ENCODE measurements at regions not wholly inside any gene's neighbourhood (a gene's known extent, or its start where the extent isn't known, plus 50 kb on each side); places are given as distances from the start of the nearest gene placed in this dataset.

GRCh38 chr14:40113671-40114070, 681.4 kb upstream of the FBXO33 start:
- H3K27ac ChIP-seq (ENCODE audit: low read depth, low read length) = no peak overlapping the region
- H3K79me2 ChIP-seq (ENCODE audit: control insufficient read depth, insufficient read depth, low read length, poor library complexity) = no peaks in the 10 kb centered on the region
- H3K9ac ChIP-seq (ENCODE audit: low read length) = no peak overlapping the region
- H3K4me1 ChIP-seq (ENCODE audit: control insufficient read depth in 1 of 2, insufficient read depth in 2 of 2, low read length in 2 of 2) = no peaks in the 10 kb centered on the region
- no peak overlapping the region for H3K18ac ChIP-seq (ENCODE audit: low read length)
- no peak overlapping the region for H4K8ac ChIP-seq (ENCODE audit: low read depth, low read length)
- no peak overlapping the region for H4K12ac ChIP-seq (ENCODE audit: low read depth, low read length)
- H4K91ac ChIP-seq (ENCODE audit: low read depth, low read length) = no peak overlapping the region
- H3K4me3 ChIP-seq (ENCODE audit: low read depth, low read length) = no peak overlapping the region
- no peak overlapping the region for H2BK120ac ChIP-seq (ENCODE audit: insufficient read depth, low read length, poor library complexity)
- no peaks in the 10 kb centered on the region for H3K79me1 ChIP-seq (ENCODE audit: low read length)
- no peaks in the 10 kb centered on the region for H3K27me3 ChIP-seq (ENCODE audit: insufficient read depth, low read length)
- no peak for DNase-seq
- no peaks in the 10 kb centered on the region for H3K9me3 ChIP-seq (ENCODE audit: insufficient read depth, low read depth, low read length)
- H2BK12ac ChIP-seq (ENCODE audit: low read length) = no peak overlapping the region
- no peak overlapping the region for H3K4me2 ChIP-seq (ENCODE audit: low read length)
- no peak overlapping the region for H3K4ac ChIP-seq (ENCODE audit: low read depth, low read length)
- H3K23ac ChIP-seq (ENCODE audit: low read length) = no peak overlapping the region
- no peak overlapping the region for H3K14ac ChIP-seq (ENCODE audit: low read length)
- H2AK5ac ChIP-seq (ENCODE audit: low read length) = no peak overlapping the region
- no peak overlapping the region for H2AFZ ChIP-seq (ENCODE audit: insufficient read depth, low read length, poor library complexity)
- H3K36me3 ChIP-seq (ENCODE audit: control insufficient read depth in 1 of 2, insufficient read depth in 2 of 2, low read length in 2 of 2) = no peaks in the 10 kb centered on the region
- no peak overlapping the region for H2BK5ac ChIP-seq (ENCODE audit: low read depth, low read length, poor library complexity)

GRCh38 chr14:40100544-40101196, 668.4 kb upstream of the FBXO33 start:
- no peak overlapping the region for H3K4ac ChIP-seq (ENCODE audit: low read depth, low read length)
- no peaks in the 10 kb centered on the region for H3K27me3 ChIP-seq (ENCODE audit: insufficient read depth, low read length)
- no peak overlapping the region for H3K4me3 ChIP-seq (ENCODE audit: low read depth, low read length)
- H4K91ac ChIP-seq (ENCODE audit: low read depth, low read length) = no peak overlapping the region
- no peak overlapping the region for H3K4me2 ChIP-seq (ENCODE audit: low read length)
- H3K36me3 ChIP-seq (ENCODE audit: control insufficient read depth in 1 of 2, insufficient read depth in 2 of 2, low read length in 2 of 2) = no peaks in the 10 kb centered on the region
- H3K79me1 ChIP-seq (ENCODE audit: low read length) = no peaks in the 10 kb centered on the region
- no peak overlapping the region for H3K23ac ChIP-seq (ENCODE audit: low read length)
- WGBS (ENCODE audit: extremely low coverage, insufficient coverage, insufficient read length) = no CpG with 5 or more reads among the region's 1 CpG
- H2BK12ac ChIP-seq (ENCODE audit: low read length) = no peak overlapping the region
- H2BK5ac ChIP-seq (ENCODE audit: low read depth, low read length, poor library complexity) = no peak overlapping the region
- H2BK120ac ChIP-seq (ENCODE audit: insufficient read depth, low read length, poor library complexity) = no peak overlapping the region
- H3K9me3 ChIP-seq (ENCODE audit: insufficient read depth, low read depth, low read length) = no peaks in the 10 kb centered on the region
- no peak overlapping the region for H3K18ac ChIP-seq (ENCODE audit: low read length)
- no peak for DNase-seq
- no peak overlapping the region for H3K9ac ChIP-seq (ENCODE audit: low read length)
- H4K8ac ChIP-seq (ENCODE audit: low read depth, low read length) = no peak overlapping the region
- H2AFZ ChIP-seq (ENCODE audit: insufficient read depth, low read length, poor library complexity) = no peak overlapping the region
- no peak overlapping the region for H3K27ac ChIP-seq (ENCODE audit: low read depth, low read length)
- no peaks in the 10 kb centered on the region for H3K79me2 ChIP-seq (ENCODE audit: control insufficient read depth, insufficient read depth, low read length, poor library complexity)
- no peaks in the 10 kb centered on the region for H3K4me1 ChIP-seq (ENCODE audit: control insufficient read depth in 1 of 2, insufficient read depth in 2 of 2, low read length in 2 of 2)
- no peak overlapping the region for H2AK5ac ChIP-seq (ENCODE audit: low read length)
- no peak overlapping the region for H4K12ac ChIP-seq (ENCODE audit: low read depth, low read length)
- no peak overlapping the region for H3K14ac ChIP-seq (ENCODE audit: low read length)

GRCh38 chr14:40099316-40099715, 667.1 kb upstream of the FBXO33 start:
- Histone ChIP-seq H3K4me3 (ENCODE audit: low read depth, low read length) (no peak overlapping the region), H3K4ac (ENCODE audit: low read depth, low read length) (no peak overlapping the region), H3K18ac (ENCODE audit: low read length) (no peak overlapping the region), H3K14ac (ENCODE audit: low read length) (no peak overlapping the region), H3K27me3 (ENCODE audit: insufficient read depth, low read length) (no peaks in the 10 kb centered on the region), H3K27ac (ENCODE audit: low read depth, low read length) (no peak overlapping the region), H3K4me1 (ENCODE audit: control insufficient read depth in 1 of 2, insufficient read depth in 2 of 2, low read length in 2 of 2) (no peaks in the 10 kb centered on the region), H2BK12ac (ENCODE audit: low read length) (no peak overlapping the region), H3K36me3 (ENCODE audit: control insufficient read depth in 1 of 2, insufficient read depth in 2 of 2, low read length in 2 of 2) (no peaks in the 10 kb centered on the region), H3K23ac (ENCODE audit: low read length) (no peak overlapping the region), H2AFZ (ENCODE audit: insufficient read depth, low read length, poor library complexity) (no peak overlapping the region), H2AK5ac (ENCODE audit: low read length) (no peak overlapping the region), H4K12ac (ENCODE audit: low read depth, low read length) (no peak overlapping the region), H3K79me2 (ENCODE audit: control insufficient read depth, insufficient read depth, low read length, poor library complexity) (no peaks in the 10 kb centered on the region), H4K8ac (ENCODE audit: low read depth, low read length) (no peak overlapping the region), H3K79me1 (ENCODE audit: low read length) (no peaks in the 10 kb centered on the region), H3K9me3 (ENCODE audit: insufficient read depth, low read depth, low read length) (no peaks in the 10 kb centered on the region), H4K91ac (ENCODE audit: low read depth, low read length) (no peak overlapping the region), H2BK5ac (ENCODE audit: low read depth, low read length, poor library complexity) (no peak overlapping the region), H3K4me2 (ENCODE audit: low read length) (no peak overlapping the region), H2BK120ac (ENCODE audit: insufficient read depth, low read length, poor library complexity) (no peak overlapping the region), H3K9ac (ENCODE audit: low read length) (no peak overlapping the region)
- no peak for DNase-seq
- WGBS (ENCODE audit: extremely low coverage, insufficient coverage, insufficient read length) = no CpG with 5 or more reads among the region's 2 CpGs

- H3K18ac ChIP-seq (ENCODE audit: low read length) = no peak overlapping the region
- no peaks in the 10 kb centered on the region for H3K79me2 ChIP-seq (ENCODE audit: control insufficient read depth, insufficient read depth, low read length, poor library complexity)
- H3K27me3 ChIP-seq (ENCODE audit: insufficient read depth, low read length) = no peaks in the 10 kb centered on the region
- no peaks in the 10 kb centered on the region for H3K4me1 ChIP-seq (ENCODE audit: control insufficient read depth in 1 of 2, insufficient read depth in 2 of 2, low read length in 2 of 2)
- no peak overlapping the region for H3K14ac ChIP-seq (ENCODE audit: low read length)
- H4K8ac ChIP-seq (ENCODE audit: low read depth, low read length) = no peak overlapping the region
- H4K12ac ChIP-seq (ENCODE audit: low read depth, low read length) = no peak overlapping the region
- no peak overlapping the region for H3K4ac ChIP-seq (ENCODE audit: low read depth, low read length)
- no peaks in the 10 kb centered on the region for H3K79me1 ChIP-seq (ENCODE audit: low read length)
- no peak overlapping the region for H2BK120ac ChIP-seq (ENCODE audit: insufficient read depth, low read length, poor library complexity)
- no peak overlapping the region for H3K9ac ChIP-seq (ENCODE audit: low read length)
- H4K91ac ChIP-seq (ENCODE audit: low read depth, low read length) = no peak overlapping the region
- no peak overlapping the region for H2AFZ ChIP-seq (ENCODE audit: insufficient read depth, low read length, poor library complexity)
- no peak overlapping the region for H3K27ac ChIP-seq (ENCODE audit: low read depth, low read length)
- DNase-seq = no peak
- H3K9me3 ChIP-seq (ENCODE audit: insufficient read depth, low read depth, low read length) = no peaks in the 10 kb centered on the region
- no peak overlapping the region for H3K4me3 ChIP-seq (ENCODE audit: low read depth, low read length)
- WGBS (ENCODE audit: extremely low coverage, insufficient coverage, insufficient read length) = no CpG with 5 or more reads among the region's 3 CpGs
- H3K36me3 ChIP-seq (ENCODE audit: control insufficient read depth in 1 of 2, insufficient read depth in 2 of 2, low read length in 2 of 2) = no peaks in the 10 kb centered on the region
- no peak overlapping the region for H2BK12ac ChIP-seq (ENCODE audit: low read length)
- no peak overlapping the region for H3K4me2 ChIP-seq (ENCODE audit: low read length)
- no peak overlapping the region for H2BK5ac ChIP-seq (ENCODE audit: low read depth, low read length, poor library complexity)
- H3K23ac ChIP-seq (ENCODE audit: low read length) = no peak overlapping the region
- H2AK5ac ChIP-seq (ENCODE audit: low read length) = no peak overlapping the region
Measured at GRCh38 chr14:40098468-40098867, 666.2 kb upstream of the FBXO33 start.

Measured in trophoblast cell (in vitro differentiated cells and primary cell).